Neural crest cell (in vitro differentiated cells): ENCODE measurements at regions not wholly inside any gene's neighbourhood (a gene's known extent, or its start where the extent isn't known, plus 50 kb on each side); places are given as distances from the start of the nearest gene placed in this dataset.

Experiments
- DNase-seq: peaks from one replicate; pipeline ENCODE4 v3.0.0; 2021; ENCODE audit warnings: low read depth, mixed read lengths, low spot score
- H3K27ac Mint-ChIP-seq: one replicate; pipeline ENCODE4 v1.8.0; 2021; ENCODE audit warnings: mild to moderate bottlenecking, mixed read lengths; ENCODE audit not compliant: unreplicated experiment
- H3K27me3 Mint-ChIP-seq: 2 replicates; pipeline ENCODE4 v1.8.0; 2021; ENCODE audit warnings: low read depth, mild to moderate bottlenecking, mixed read lengths
- H3K36me3 Mint-ChIP-seq: 2 replicates; pipeline ENCODE4 v1.8.0; 2021; ENCODE audit warnings: low read depth, mild to moderate bottlenecking, mixed read lengths
- H3K4me1 Mint-ChIP-seq: 2 replicates; pipeline ENCODE4 v1.8.0; 2021; ENCODE audit warnings: mixed read lengths
- H3K4me3 Mint-ChIP-seq: one replicate; pipeline ENCODE4 v1.8.0; 2021; ENCODE audit warnings: mild to moderate bottlenecking, mixed read lengths
- H3K9me3 Mint-ChIP-seq: 2 replicates; pipeline ENCODE4 v1.8.0; 2021; ENCODE audit warnings: mixed read lengths
- TF ChIP-seq, protein P1 (sequence below): fragments of 200-600 bp; sonication (generic); conservative IDR thresholded peaks from 2 replicates; pipeline ENCODE4 v1.5.0; 2021; ENCODE audit warnings: antibody characterized with exemption, mild to moderate bottlenecking

DNA sequence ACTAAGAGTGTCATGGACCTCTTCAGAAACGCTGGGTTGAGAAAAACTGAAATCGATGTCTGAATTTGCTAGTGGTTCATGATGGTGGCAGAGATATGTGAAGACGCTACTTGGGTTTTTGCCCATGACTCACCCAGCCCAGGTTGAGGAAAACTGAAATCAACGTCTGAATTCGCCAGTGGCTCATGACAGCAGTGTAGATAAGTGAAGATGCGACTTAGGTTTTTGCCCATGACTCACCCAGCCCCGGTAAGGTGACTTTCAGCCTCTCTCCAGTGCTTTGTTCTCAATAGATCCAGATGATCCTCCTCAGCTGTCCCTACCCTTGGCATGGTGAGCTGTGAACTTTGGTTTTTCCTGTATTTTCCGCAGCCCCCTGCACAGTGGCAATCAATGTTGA, 105.3 kb upstream of the SIX3 start:
- H3K4me3 Mint-ChIP-seq = no peak overlapping the region
- DNase-seq = no peak
- H3K4me1 Mint-ChIP-seq = no peaks in the 10 kb centered on the region
- H3K9me3 Mint-ChIP-seq = peaks cover 9% of the 10 kb centered on the region
- H3K27me3 Mint-ChIP-seq = peaks cover 3% of the 10 kb centered on the region
- peaks cover 2% of the 10 kb centered on the region for H3K36me3 Mint-ChIP-seq
- TF ChIP-seq, protein P1, sequence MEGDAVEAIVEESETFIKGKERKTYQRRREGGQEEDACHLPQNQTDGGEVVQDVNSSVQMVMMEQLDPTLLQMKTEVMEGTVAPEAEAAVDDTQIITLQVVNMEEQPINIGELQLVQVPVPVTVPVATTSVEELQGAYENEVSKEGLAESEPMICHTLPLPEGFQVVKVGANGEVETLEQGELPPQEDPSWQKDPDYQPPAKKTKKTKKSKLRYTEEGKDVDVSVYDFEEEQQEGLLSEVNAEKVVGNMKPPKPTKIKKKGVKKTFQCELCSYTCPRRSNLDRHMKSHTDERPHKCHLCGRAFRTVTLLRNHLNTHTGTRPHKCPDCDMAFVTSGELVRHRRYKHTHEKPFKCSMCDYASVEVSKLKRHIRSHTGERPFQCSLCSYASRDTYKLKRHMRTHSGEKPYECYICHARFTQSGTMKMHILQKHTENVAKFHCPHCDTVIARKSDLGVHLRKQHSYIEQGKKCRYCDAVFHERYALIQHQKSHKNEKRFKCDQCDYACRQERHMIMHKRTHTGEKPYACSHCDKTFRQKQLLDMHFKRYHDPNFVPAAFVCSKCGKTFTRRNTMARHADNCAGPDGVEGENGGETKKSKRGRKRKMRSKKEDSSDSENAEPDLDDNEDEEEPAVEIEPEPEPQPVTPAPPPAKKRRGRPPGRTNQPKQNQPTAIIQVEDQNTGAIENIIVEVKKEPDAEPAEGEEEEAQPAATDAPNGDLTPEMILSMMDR = no peak
- no peak overlapping the region for H3K27ac Mint-ChIP-seq

DNA sequence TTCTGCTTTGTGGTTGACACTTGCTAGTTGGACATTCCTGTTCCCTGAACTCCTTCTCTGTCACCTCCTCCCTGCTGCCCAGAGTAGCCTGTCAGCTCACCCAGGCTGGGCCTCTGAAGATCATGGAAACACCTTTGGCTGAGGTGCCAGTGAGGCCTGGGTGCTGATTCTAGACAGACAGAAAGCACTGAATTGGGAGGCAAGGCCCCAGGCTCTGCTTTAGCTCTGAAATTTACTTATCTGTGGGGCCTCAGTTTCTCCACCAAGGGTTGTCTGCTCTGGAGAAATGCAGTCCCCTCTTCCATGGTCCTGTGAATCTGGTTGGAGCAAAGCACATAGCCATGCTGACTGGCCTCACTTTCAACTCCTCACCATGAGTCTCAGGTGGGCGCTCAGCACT, 104.6 kb upstream of the SIX3 start:
- H3K27ac Mint-ChIP-seq = no peak overlapping the region
- TF ChIP-seq, protein P1 = no peak
- no peak overlapping the region for H3K4me3 Mint-ChIP-seq

GRCh38 chr2:44838116-44838790, 103.2 kb upstream of the SIX3 start:
- TF ChIP-seq, protein P1 = no peak
- Mint-ChIP-seq H3K27ac (no peak overlapping the region), H3K4me1 (peaks cover 1% of the 10 kb centered on the region), H3K27me3 (peaks cover 2% of the 10 kb centered on the region), H3K36me3 (peaks cover 1% of the 10 kb centered on the region), H3K9me3 (peaks cover 7% of the 10 kb centered on the region), H3K4me3 (no peak overlapping the region)
- no peak for DNase-seq

More for the DNA sequence above, 104.6 kb upstream of the SIX3 start:
- peaks cover 2% of the 10 kb centered on the region for H3K36me3 Mint-ChIP-seq
- H3K4me1 Mint-ChIP-seq = no peaks in the 10 kb centered on the region
- peaks cover 3% of the 10 kb centered on the region for H3K27me3 Mint-ChIP-seq
- H3K9me3 Mint-ChIP-seq = peaks cover 9% of the 10 kb centered on the region
- no peak for DNase-seq

- DNase-seq = no peak
Observed at GRCh38 chr2:44839370-44839769, 102.1 kb upstream of the SIX3 start.

GRCh38 chr2:44839771-44840502, 101.6 kb upstream of the SIX3 start:
- H3K4me3 Mint-ChIP-seq = no peak overlapping the region
- TF ChIP-seq, protein P1 = no peak
- DNase-seq = no peak
- H3K27ac Mint-ChIP-seq = no peak overlapping the region
- peaks cover 7% of the 10 kb centered on the region for H3K27me3 Mint-ChIP-seq
- peaks cover 3% of the 10 kb centered on the region for H3K9me3 Mint-ChIP-seq
- H3K4me1 Mint-ChIP-seq = peaks cover 8% of the 10 kb centered on the region
- H3K36me3 Mint-ChIP-seq = no peaks in the 10 kb centered on the region

More at GRCh38 chr2:44839370-44839769, 102.1 kb upstream of the SIX3 start:
- Mint-ChIP-seq H3K36me3 (no peaks in the 10 kb centered on the region), H3K4me3 (no peak overlapping the region), H3K4me1 (peaks cover 4% of the 10 kb centered on the region), H3K9me3 (peaks cover 3% of the 10 kb centered on the region), H3K27ac (no peak overlapping the region), H3K27me3 (peaks cover 7% of the 10 kb centered on the region)
- TF ChIP-seq, protein P1 = no peak
